Ascending aorta (tissue), 2 donors: ENCODE measurements at regions not wholly inside any gene's neighbourhood (a gene's known extent, or its start where the extent isn't known, plus 50 kb on each side); places are given as distances from the start of the nearest gene placed in this dataset.

Experiments used
- DNase-seq, 2 donors: peaks; one replicate each; pipeline ENCODE4 v3.0.0-alpha.2; 2019; ENCODE audit warnings: low spot score in 2 of 2
- H3K27ac ChIP-seq, 2 donors: fragments of 200-600 bp; sonication (generic); one replicate each; pipeline ENCODE4 v1.5.1; 2016 to 2017; ENCODE audit warnings: mild to moderate bottlenecking in 1 of 2
- H3K27me3 ChIP-seq: fragments of 200-600 bp; sonication (generic); one replicate; pipeline ENCODE4 v1.5.1; 2017
- H3K36me3 ChIP-seq, 2 donors: fragments of 200-600 bp; sonication (generic); one replicate each; pipeline ENCODE4 v1.5.1; 2016
- H3K4me1 ChIP-seq, 2 donors: fragments of 200-600 bp; sonication (generic); one replicate each; pipeline ENCODE4 v1.5.1; 2016 to 2017; ENCODE audit warnings: mild to moderate bottlenecking in 1 of 2
- H3K4me3 ChIP-seq, 2 donors: fragments of 200-600 bp; sonication (generic); one replicate each; pipeline ENCODE4 v1.5.1; 2016 to 2017; ENCODE audit warnings: mild to moderate bottlenecking in 1 of 2
- H3K9me3 ChIP-seq, 2 donors: fragments of 200-600 bp; sonication (generic); one replicate each; pipeline ENCODE4 v1.5.1; 2016
- CTCF ChIP-seq, 3 experiments: fragments of 200-600 bp in 2 of 3; fragments of 450-650 bp in 1 of 3; sonication (generic) in 2 of 3; IDR thresholded peaks; one replicate each; pipeline ENCODE4 v1.5.1; 2016 to 2019; ENCODE audit warnings: antibody characterized with exemption in 3 of 3, mild to moderate bottlenecking in 1 of 3, moderate library complexity in 1 of 3
- intact Hi-C: fragments of 100-400 bp; cut with DNase I; formaldehyde crosslinking; loops from one replicate; pipeline ENCODE4 v1.15.1; 2023

- intact Hi-C loops: no loop called here
- no peak for DNase-seq
- no peak for TF ChIP-seq CTCF (IDR thresholded peaks at IDR 0.05)
These were observed 77.9 kb upstream of the ZNF804A start for GRCh38 chr2:184520441-184520840.

GRCh38 chr2:184523732-184524131, 74.6 kb upstream of the ZNF804A start:
- Histone ChIP-seq H3K9me3 (peaks cover 12 to 13% of the 10 kb centered on the region in 2 donors), H3K36me3 (no peaks in the 10 kb centered on the region), H3K4me1 (no peaks in the 10 kb centered on the region), H3K4me3 (no peak overlapping the region), H3K27me3 (no peaks in the 10 kb centered on the region), H3K27ac (no peak overlapping the region)
- TF ChIP-seq CTCF (IDR thresholded peaks at IDR 0.05): no peak
- DNase-seq: no peak
- intact Hi-C loops: no loop called here

More at GRCh38 chr2:184520441-184520840, 77.9 kb upstream of the ZNF804A start:
- no peaks in the 10 kb centered on the region for H3K27me3 ChIP-seq
- no peaks in the 10 kb centered on the region for H3K36me3 ChIP-seq
- H3K27ac ChIP-seq: no peak overlapping the region
- H3K4me1 ChIP-seq: no peaks in the 10 kb centered on the region
- H3K4me3 ChIP-seq: no peak overlapping the region
- H3K9me3 ChIP-seq: no peaks in the 10 kb centered on the region

GRCh38 chr2:184524551-184525382, 73.6 kb upstream of the ZNF804A start:
- no peak for DNase-seq

GRCh38 chr2:184527058-184527457, 71.3 kb upstream of the ZNF804A start:
- intact Hi-C loops: no loop called here
- TF ChIP-seq CTCF (IDR thresholded peaks at IDR 0.05): no peak
- H3K9me3 ChIP-seq: peaks cover 17 to 19% of the 10 kb centered on the region in 2 donors

More at GRCh38 chr2:184524551-184525382, 73.6 kb upstream of the ZNF804A start:
- no peaks in the 10 kb centered on the region for H3K36me3 ChIP-seq
- H3K27me3 ChIP-seq: no peaks in the 10 kb centered on the region
- no peak overlapping the region for H3K27ac ChIP-seq
- intact Hi-C loops: no loop called here
- H3K4me3 ChIP-seq: no peak overlapping the region
- H3K9me3 ChIP-seq: peaks cover 17 to 19% of the 10 kb centered on the region in 2 donors
- H3K4me1 ChIP-seq: no peaks in the 10 kb centered on the region
- no peak for TF ChIP-seq CTCF (IDR thresholded peaks at IDR 0.05)

GRCh38 chr2:184528119-184528518, 70.2 kb upstream of the ZNF804A start:
- Histone ChIP-seq H3K27ac (no peak overlapping the region), H3K9me3 (peaks cover 17 to 19% of the 10 kb centered on the region in 2 donors), H3K36me3 (no peaks in the 10 kb centered on the region), H3K4me3 (no peak overlapping the region), H3K4me1 (no peaks in the 10 kb centered on the region), H3K27me3 (no peaks in the 10 kb centered on the region)
- intact Hi-C loops: no loop called here
- no peak for DNase-seq
- no peak for TF ChIP-seq CTCF (IDR thresholded peaks at IDR 0.05)

More at GRCh38 chr2:184527058-184527457, 71.3 kb upstream of the ZNF804A start:
- no peak for DNase-seq
- Histone ChIP-seq H3K4me3 (no peak overlapping the region), H3K4me1 (no peaks in the 10 kb centered on the region), H3K27ac (no peak overlapping the region), H3K27me3 (no peaks in the 10 kb centered on the region), H3K36me3 (no peaks in the 10 kb centered on the region)
